Chondrocyte (in vitro differentiated cells): ENCODE measurements at regions not wholly inside any gene's neighbourhood (a gene's known extent, or its start where the extent isn't known, plus 50 kb on each side); places are given as distances from the start of the nearest gene placed in this dataset.

Experiments used
- DNase-seq: peaks from one replicate; pipeline ENCODE4 v3.0.0; 2021; ENCODE audit warnings: mixed read lengths, low spot score
- H3K27ac Mint-ChIP-seq: one replicate; pipeline ENCODE4 v1.8.0; 2021; ENCODE audit warnings: mild to moderate bottlenecking, moderate library complexity, mixed read lengths; ENCODE audit not compliant: unreplicated experiment
- H3K27me3 Mint-ChIP-seq: 2 replicates; pipeline ENCODE4 v1.8.0; 2021; ENCODE audit warnings: low read depth, mixed read lengths
- H3K36me3 Mint-ChIP-seq: 2 replicates; pipeline ENCODE4 v1.8.0; 2021; ENCODE audit warnings: low read depth, mixed read lengths
- H3K4me1 Mint-ChIP-seq: 2 replicates; pipeline ENCODE4 v1.8.0; 2021; ENCODE audit warnings: low read depth, mild to moderate bottlenecking, mixed read lengths
- H3K4me3 Mint-ChIP-seq: one replicate; pipeline ENCODE4 v1.8.0; 2021; ENCODE audit warnings: mild to moderate bottlenecking, moderate library complexity, mixed read lengths; ENCODE audit not compliant: unreplicated experiment
- H3K9me3 Mint-ChIP-seq: 2 replicates; pipeline ENCODE4 v1.8.0; 2021; ENCODE audit warnings: low read depth, mixed read lengths
- CTCF ChIP-seq: fragments of 200-600 bp; sonication (generic); IDR thresholded peaks from 2 replicates; pipeline ENCODE4 v1.5.0; 2021; ENCODE audit warnings: antibody characterized with exemption, mild to moderate bottlenecking, moderate library complexity

DNA sequence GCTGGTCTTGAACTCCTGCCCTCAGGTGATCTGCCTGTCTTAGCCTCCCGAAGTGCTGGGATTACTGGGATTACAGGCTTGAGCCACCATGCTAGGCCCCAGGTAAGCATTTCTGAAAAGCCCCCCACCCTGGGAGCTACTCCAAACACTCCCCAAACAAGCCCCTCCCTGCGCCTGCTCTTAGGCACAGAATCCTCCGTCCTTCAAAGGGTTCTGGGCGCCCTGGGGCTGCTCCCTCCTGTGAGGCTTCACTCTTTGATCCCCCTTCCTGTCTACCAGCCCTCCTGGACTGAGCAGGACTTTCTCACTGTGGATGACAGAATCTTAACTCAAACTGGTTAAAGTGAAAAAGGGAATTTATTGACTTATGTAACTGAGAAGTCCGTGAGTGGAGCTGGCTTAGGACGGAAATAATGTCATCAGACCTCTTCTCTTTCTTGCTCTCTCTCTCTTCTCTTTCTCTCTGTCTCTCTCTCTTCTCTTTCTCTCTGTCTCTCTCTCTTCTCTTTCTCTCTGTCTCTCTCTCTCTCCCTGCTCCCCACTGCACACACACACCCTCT lies 66.9 kb upstream of the CLMN start:
- Mint-ChIP-seq H3K9me3 (peaks cover 5% of the 10 kb centered on the region), H3K27ac (no peak overlapping the region), H3K4me1 (peaks cover 21% of the 10 kb centered on the region), H3K27me3 (no peaks in the 10 kb centered on the region), H3K4me3 (no peak overlapping the region), H3K36me3 (no peaks in the 10 kb centered on the region)
- TF ChIP-seq CTCF = no peak
- DNase-seq = no peak

- no peaks in the 10 kb centered on the region for H3K36me3 Mint-ChIP-seq
- H3K27me3 Mint-ChIP-seq = no peaks in the 10 kb centered on the region
- H3K27ac Mint-ChIP-seq = no peak overlapping the region
- H3K4me1 Mint-ChIP-seq = peaks cover 21% of the 10 kb centered on the region
- no peak for DNase-seq
- H3K4me3 Mint-ChIP-seq = no peak overlapping the region
- no peak for TF ChIP-seq CTCF
- peaks cover 7% of the 10 kb centered on the region for H3K9me3 Mint-ChIP-seq
Observed at GRCh38 chr14:95385701-95386100, 66.0 kb upstream of the CLMN start.

DNA sequence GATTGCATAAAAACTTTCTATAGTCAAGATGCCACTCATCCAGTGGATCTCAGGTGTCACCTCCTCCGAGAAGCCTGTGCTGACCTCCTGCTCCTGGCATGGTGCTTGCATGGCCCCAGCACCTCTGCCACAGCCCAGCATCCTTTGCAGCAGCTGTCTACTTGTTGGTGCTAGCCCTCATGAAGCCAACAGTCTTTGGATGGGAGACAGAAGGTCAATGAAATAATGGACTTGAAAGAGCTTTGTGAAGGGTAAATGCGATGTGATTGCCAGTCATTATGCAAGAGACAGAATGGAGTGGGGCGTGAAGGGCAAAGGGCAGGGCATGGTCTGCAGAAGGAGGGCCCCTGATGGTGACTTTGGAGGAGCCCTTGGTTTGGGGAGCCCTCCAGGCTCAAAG lies 63.0 kb upstream of the CLMN start:
- H3K27me3 Mint-ChIP-seq = no peaks in the 10 kb centered on the region
- peaks cover 7% of the 10 kb centered on the region for H3K36me3 Mint-ChIP-seq
- no peak for DNase-seq
- no peak overlapping the region for H3K27ac Mint-ChIP-seq
- H3K9me3 Mint-ChIP-seq = peaks cover 24% of the 10 kb centered on the region
- no peaks in the 10 kb centered on the region for H3K4me1 Mint-ChIP-seq
- no peak overlapping the region for H3K4me3 Mint-ChIP-seq
- TF ChIP-seq CTCF = no peak

DNA sequence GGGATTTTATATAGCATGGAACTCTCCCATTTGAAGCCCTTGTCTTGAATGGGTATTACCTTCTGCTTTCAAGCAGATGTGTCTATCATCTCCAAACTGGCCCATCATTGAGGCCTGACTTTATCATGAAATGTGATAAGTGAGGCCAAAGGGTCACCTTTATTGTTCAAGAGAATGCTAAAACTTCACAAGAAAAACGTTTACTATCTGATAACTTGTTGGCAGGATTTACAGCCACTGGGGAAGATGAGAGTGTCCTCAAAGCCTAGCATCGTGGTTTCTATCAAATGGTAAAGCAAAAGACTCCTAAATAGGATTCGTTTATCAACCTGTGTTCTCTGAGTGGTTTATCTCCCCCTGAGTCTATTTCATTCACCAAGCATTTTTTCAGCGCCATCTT lies 62.0 kb upstream of the CLMN start:
- Mint-ChIP-seq H3K27ac (no peak overlapping the region), H3K4me1 (no peaks in the 10 kb centered on the region), H3K4me3 (no peak overlapping the region), H3K9me3 (peaks cover 24% of the 10 kb centered on the region), H3K27me3 (no peaks in the 10 kb centered on the region), H3K36me3 (peaks cover 7% of the 10 kb centered on the region)
- TF ChIP-seq CTCF = no peak
- no peak for DNase-seq

DNA sequence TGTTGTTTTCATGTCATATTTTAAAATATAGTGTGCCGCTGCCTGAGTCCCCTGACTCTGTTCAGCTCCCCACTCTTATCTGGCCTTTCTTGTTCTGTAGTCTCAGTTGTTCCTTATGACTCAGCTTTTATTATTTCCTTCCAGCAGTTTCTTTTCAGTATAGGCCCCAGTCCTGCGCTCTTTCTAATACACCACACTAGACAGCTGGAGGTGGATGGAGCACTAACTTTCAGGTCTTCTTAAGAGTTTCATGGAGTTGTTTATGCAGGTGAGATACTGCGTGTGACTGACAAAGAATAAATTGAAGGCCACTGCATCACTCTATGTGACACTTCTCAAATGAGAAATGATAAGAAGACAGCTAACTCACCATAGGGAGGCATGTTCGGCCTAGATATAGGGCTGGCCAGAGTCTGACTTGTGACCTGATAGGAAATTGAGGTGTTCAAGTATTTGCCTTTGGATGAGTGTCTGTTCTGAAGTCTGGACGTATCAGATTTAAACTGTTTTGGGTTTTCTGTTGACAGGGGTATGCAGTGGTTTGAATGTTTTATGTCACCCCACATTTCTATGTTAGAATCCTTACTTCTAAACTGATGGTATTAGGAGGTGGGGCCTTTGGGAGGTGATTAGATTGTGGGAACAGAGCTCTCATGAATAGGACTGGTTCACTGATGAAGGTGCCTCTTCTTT lies 60.8 kb upstream of the CLMN start:
- H3K27me3 Mint-ChIP-seq = peaks cover 4% of the 10 kb centered on the region
- H3K9me3 Mint-ChIP-seq = peaks cover 24% of the 10 kb centered on the region
- TF ChIP-seq CTCF = no peak
- no peaks in the 10 kb centered on the region for H3K4me1 Mint-ChIP-seq
- peaks cover 7% of the 10 kb centered on the region for H3K36me3 Mint-ChIP-seq
- no peak overlapping the region for H3K4me3 Mint-ChIP-seq
- no peak overlapping the region for H3K27ac Mint-ChIP-seq
- no peak for DNase-seq
